GM12873 (cell line): ENCODE measurements at regions not wholly inside any gene's neighbourhood (a gene's known extent, or its start where the extent isn't known, plus 50 kb on each side); places are given as distances from the start of the nearest gene placed in this dataset.

Experiments
- CTCF ChIP-seq: IDR thresholded peaks from 2 replicates; pipeline ENCODE4 v1.5.1; 2012; ENCODE audit warnings: low read depth, mild to moderate bottlenecking, moderate library complexity, low read length, control low read depth; ENCODE audit not compliant: insufficient read depth; ENCODE audit errors: missing control alignments

GRCh38 chr13:24004142-24004899 lies 107.0 kb upstream of the C1QTNF9B start:
- TF ChIP-seq CTCF: no peak

GRCh38 chr13:24004971-24005370 lies 107.7 kb upstream of the C1QTNF9B start:
- TF ChIP-seq CTCF: no peak

DNA sequence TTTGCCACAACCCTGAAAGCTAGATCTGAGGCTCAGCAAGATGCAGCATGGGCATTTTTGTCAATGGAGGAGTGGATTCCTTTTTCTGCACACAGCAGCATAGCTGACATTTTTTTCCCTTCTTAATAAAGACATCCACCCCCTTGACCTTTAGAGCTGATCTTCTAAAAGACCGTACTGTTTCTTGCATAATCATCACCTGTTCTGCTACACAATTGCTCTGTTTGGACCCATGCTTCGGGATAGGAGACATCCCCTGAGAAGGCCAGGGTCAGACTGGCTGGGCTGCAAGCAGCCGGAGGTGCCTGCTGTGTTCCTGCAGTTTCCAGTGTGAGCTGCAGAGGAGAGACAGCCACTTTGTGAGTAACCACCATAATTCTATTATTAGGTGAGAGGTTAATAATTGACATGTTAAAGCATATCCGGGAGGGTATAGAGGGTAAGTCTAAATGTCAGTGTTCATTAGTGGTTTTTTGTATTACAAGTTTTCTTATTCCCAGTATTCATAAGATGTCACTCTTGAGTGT lies 108.5 kb upstream of the C1QTNF9B start:
- TF ChIP-seq CTCF: no peak

DNA sequence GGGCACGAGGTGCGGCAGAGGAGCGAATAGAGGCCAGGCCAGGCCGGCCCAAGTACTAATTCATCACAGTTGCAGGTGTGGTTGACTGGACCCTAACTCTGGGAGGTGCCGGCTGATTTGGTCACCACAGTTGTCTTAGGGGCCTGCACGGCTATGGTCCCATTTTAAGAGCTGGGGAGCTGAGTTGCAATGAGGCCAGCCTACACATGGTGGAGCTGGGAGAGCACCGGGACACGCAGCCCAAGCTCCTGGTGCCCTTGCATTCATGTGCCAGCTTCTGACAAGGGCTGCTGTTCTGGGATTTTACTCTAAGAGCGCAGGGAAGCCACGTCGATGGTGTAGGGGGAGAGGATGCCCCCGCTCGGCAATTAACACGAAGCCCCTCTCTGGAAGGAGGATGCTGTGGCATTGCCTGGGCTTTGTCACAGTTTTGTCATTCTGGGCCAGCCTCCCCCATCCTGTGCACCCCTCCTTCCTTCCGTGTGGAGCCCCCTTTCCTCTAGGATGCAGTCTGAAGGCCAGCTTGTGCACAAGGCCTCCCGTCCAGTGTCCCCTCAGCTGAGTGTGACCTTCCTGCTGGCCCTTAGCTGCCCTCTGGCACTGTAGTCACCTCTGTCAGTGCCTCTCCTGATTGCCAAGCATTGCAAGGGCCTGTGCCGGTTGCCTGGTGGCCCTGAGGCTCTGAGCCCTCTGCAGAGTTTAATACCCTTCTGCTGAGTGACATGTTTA lies 109.4 kb upstream of the C1QTNF9B start:
- no peak for TF ChIP-seq CTCF

DNA sequence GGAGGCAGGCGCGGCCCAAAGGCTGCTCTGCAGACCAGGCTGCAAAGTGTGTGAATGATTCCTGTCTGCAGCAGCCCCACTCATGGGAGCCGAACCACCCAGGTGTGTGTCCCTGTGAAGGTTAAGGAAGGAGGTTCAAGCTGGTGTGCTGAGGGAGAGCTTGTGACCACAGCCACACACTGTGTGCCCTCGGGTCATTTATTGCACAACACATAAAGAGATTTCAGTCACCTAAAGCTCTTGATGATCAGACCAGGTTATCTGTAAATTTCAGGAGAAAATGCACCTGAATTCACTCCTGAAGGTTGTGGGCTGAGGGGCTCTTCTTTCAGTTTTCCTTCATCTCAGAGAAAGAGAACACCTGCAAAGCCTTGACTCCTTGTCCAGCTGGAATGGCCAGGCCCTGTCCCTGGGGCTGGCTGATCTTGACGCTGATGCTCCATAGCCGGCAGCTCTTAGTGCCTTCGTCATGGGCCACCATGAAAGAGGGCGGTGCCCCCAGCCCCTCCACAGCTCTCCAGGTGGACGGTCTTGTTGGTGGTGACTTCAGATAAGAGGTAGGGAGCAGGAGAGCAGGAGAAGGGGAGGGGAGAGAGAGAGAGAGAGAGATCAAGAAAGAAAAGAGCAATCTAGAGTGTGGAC lies 110.8 kb upstream of the C1QTNF9B start:
- no peak for TF ChIP-seq CTCF

GRCh38 chr13:24008679-24009078 lies 111.4 kb upstream of the C1QTNF9B start:
- TF ChIP-seq CTCF: no peak

- TF ChIP-seq CTCF: no peak
These were observed 114.0 kb upstream of the C1QTNF9B start for GRCh38 chr13:24011266-24011665.
